GM18909 (cell line): ENCODE measurements at regions not wholly inside any gene's neighbourhood (a gene's known extent, or its start where the extent isn't known, plus 50 kb on each side); places are given as distances from the start of the nearest gene placed in this dataset.
"Not testable (repeated sequence)": the region's sequence is repeated elsewhere in the genome, so short reads cannot be mapped to it uniquely, and the experiment has no call there.

Experiments
- ATAC-seq: cut with Tn5 transposase; IDR thresholded peaks from one replicate; pipeline ENCODE4 v1.9.1; 2021; ENCODE audit warnings: mild to moderate bottlenecking; ENCODE audit not compliant: unreplicated experiment, poor library complexity

DNA sequence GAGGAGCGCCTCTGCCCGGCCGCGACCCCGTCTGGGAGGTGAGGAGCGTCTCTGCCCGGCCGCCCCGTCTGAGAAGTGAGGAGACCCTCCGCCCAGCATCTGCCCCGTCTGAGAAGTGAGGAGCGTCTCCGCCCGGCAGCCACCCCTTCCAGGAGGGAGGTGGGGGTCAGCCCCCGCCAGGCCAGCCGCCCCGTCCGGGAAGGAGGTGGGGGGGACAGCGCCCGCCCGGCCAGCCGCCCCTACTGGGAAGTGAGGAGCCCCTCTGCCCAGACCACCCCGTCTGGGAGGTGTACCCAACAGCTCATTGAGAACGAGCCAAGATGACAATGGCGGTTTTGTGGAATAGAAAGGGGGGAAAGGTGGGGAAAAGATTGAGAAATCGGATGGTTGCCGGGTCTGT lies 164.6 kb downstream of the TEX36 start:
- ATAC-seq = not testable (repeated sequence)

DNA sequence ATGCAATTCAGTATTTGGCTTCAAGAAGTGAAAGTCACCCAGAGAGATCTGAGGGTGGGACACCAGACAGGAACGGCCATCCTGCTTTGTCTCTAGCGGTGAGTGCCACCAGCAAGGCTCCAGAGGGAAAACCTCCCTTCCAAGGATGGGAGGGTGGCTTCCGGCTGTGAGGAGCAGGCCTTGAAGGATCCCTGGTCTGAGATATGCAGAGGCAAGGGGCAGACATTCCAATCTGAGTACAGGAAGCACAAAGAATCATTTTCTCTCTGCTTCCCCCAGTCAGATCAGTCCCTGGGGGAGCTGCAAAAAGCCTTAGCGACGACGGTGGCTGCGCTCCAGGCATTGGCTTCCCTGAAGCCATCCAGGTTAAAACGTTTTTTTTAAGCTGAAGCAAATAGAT lies 167.4 kb downstream of the TEX36 start:
- no peak for ATAC-seq

DNA sequence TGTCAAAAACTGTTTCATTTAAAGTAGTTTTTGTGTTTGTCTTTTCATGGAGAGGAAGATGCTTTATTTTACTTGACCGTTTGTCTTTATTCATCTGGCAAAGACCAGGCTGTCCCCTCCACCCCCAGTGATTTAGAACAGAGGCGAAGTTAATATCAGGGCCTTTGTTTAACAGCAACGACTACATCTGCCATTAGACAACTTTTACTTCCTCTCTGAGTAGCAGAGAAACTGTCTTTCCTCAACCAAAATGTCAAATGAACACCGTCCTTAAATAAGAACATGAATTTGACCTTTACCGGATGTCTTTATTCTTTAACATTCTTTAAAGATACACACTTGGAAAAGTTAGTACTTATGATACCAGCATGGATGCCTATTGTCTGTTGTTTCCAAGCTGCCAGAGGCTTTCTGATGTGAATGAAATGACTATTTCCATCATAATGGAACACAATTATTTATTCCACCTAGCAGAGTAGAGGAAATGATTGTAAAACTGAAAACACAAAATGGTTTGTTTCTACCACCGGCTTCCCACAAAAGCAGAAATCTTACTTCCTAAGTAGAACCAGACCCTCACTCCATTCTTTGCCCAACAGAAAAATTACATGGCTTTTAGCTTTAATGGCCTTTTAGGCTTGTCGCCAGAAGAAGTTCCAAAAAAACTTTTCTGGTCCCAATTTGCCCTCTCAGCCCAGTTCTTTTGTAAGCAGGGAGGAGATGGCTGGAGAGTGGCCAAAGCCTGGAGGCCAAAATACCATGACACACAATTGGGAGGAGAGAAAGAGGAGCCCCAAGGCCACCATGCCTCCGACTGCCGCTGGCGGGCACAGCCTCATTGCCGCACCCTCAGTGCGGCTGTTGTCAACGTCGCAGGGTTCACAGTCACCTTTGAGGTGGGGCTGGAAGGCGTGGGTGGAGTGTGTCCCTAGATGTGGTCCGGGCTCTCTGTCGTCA lies 168.5 kb downstream of the TEX36 start:
- no peak for ATAC-seq

DNA sequence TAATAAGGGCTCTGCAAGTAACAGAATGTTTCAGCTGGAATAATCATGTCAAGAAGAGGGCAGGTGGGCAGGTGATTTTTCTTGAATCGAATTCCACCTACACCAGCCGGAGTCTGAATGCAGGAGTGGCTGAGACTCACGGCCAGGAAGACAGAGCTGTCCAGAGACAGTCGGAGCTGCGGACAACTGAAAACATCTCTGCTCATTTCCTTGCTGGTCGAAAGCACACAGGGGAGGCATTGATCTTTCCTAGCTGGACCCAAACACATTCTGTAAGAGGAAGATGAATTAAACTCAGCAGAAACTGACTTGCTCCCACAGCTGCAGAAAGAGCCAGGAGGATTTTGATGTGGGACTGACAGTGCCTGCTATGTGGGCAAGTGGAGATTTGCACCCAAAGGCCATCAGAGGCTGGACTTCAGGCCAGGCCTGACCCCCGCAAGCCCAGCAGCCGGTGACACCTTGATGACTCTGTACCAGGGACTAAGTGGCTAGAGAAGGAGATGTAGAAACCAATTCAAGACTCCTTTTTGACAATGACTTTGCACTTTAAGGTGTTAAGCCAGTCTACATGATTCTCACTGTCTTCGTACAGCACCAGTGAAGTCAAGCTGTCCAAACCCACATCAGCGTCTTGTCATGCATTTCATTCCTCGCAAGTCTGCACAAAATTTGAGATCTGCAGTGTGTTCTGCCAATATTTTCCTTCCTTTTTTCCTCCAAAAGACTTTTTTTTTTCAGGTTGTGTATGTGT lies 169.4 kb downstream of the TEX36 start:
- no peak for ATAC-seq

DNA sequence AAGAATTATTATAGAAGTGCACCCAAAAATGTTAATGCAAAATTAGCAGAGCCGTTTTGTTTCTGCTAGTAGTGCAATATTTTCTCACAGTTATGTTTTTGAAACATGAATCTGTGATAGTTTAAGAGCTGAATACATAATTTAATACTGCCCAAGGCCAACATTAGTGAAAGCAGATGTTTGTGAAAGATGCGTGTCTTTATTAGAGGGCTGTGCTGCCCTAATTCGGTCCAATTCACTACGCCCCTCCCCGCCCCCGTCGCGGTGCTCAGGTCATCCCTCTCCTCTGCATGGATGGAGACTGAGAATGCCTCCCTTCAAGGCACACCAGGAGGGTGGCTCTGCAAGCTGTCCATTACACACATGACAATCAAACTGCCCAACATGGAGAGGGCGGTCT lies 172.0 kb downstream of the TEX36 start:
- ATAC-seq = no peak

DNA sequence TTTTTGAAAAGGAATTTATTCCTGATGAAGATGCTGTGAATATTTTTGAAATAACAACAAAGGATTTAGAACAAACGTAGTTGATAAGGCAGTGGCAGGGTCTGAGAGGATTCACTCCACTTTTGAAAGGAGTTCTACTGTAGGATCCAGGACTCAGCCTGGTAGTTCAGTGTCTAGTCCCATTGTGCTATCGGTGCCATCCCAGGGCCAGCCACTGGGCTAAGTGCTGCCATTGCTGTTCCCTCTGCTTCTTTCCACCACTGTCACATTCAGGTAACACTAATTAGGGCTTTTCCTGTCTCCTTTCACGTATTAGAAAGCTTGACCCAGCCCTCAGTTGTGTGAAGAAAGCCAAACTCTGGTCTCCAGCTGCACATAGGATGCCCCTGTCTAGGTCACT lies 177.3 kb downstream of the TEX36 start:
- ATAC-seq = no peak

DNA sequence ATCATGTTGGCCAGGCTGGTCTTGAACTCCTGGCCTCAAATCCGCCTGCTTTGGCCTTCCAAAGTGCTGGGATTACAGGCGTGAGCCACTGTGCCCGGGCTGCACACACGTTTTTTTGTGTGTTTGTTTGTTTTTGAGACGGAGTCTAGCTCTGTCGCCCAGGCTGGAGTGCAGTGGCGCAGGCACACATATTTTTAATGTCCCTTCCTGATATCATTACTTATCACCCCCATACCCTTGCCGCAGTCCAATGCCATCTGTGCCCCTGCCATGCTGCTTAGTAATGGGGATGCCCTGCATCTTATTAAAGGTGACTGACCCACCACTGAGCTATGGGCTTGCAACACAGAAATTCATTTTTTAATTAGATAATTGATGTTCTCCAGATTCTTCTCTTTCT lies 180.7 kb downstream of the TEX36 start:
- no peak for ATAC-seq

DNA sequence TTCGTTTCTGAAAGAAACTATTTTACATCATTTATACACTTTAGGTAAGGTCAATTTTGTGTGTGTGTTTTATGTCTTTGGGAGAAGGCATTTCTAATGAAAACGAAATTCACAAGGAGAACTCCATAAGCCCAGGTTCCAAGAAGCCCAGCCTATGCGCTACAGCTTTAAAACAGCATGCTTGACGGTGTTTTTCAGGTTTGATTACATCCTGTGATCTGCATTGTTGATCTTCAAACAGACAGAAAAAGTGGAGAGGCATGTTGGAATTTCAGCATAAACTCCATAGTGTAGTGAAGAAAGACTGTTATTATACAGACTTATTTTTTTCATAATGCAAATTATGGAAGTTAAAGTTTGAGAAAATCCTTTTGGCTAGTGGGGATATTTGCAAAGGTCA lies 187.6 kb downstream of the TEX36 start:
- no peak for ATAC-seq

DNA sequence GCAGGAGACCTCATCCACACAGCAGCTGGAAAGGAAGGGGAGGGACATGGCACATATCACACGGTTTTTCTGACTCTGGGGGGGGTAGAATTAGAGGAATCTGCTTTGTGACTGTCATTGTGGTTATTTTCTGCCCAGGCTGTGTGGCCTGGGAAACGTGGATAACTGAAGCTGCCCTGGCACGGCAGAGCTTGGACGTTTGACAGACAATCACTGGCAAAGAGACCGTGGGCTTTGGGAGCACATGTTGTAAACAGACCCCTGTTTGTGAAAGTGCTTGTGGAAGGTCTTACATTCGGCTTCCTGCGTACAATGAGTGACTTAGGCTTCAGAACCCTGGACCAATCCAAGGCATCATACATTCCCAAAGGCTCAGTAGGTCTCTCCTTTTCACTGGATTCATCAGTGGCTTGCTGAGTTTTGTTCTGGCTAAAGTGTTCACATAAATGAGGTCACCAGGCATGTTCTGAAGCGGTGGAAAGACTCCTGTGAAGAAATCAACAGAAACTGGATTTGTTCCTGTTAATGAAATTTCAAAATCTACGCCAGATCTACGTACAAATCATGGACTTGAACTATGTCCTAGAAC lies 188.2 kb downstream of the TEX36 start:
- no peak for ATAC-seq

DNA sequence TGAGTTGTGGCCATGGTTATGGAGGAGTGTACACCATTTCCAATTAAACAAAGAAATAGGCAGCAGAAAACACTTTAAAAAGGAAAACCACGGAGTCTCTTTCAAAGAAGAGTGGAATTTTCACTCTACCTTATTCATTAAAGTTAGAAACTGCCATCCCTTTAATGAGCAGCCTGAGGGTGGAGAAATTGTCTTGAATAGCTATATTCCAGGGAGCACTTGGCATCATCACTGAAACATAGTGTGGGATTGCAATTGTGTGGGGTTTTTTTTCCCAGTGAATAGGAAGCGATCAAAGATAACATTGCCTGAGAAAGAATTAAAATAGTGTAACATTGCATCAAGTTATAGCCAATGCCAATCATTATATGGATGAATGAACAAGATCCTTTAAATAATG lies 191.6 kb downstream of the TEX36 start:
- no peak for ATAC-seq

DNA sequence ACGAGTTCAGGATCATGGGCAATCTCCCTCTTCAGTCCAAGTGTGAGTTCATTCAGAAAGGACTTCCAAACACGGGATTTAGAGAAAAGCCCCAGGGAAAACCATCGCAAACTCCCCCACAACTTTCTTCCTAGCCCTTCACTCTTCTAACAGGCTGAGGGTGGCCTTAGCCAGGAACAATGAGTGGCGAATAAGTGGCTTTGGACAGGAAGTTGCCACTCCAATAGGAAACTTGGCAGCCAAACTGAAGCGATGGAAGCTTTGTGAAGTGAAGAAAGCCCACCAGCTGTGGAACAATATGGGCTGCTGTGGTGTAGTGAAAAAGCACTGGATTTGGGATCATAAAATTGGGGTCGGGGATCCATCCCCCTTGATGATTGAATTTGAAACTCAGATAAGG lies 193.2 kb downstream of the TEX36 start:
- no peak for ATAC-seq

DNA sequence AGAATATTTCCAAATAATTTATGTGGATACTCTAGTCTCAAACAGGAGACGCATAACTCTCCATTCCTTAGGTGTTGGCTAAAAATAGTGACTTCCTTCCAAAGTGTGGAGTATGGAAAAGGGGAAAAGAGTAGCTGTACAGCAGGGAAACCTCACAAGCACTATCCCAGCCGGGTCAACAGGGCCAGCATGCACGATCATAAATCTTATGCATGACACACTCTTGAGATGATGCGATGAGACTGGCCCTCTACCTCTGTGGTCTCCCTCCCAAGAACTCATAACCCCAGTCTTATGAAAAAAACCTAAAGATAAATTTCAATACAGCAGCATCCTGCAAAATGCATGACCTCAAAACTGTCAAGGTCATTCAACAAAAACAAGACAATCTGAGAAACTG lies 197.3 kb downstream of the TEX36 start:
- ATAC-seq = no peak

DNA sequence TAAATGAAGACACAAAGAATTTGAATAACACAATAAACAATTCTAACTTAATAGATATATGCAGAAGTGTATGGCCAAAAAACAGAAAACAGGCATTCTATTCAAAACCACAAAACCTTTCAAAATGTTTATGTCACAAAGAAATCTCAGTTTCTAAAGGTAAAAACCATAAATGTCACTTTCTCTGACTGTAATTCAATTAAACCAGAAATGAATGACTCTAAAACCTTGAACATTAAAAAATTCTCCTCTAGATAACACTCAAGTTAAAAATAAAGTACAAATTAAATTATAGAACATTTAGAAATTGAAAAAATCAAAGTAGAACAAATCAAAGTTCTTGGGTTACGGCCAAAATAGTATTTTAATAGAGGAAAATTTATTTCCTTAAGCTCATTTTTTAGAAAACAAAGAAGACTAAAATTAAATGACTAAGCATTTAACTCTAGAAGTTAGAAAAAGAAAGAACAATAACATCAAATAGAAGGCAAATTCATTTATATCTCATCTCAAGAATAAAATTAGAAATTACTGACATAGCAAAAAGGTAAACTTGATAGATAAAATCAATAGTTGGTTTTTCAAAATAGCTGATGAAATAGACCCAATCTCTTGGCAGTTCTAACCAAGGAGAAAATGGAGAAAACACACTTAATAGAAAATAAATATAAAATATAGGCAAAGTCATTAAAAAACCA lies 198.8 kb downstream of the TEX36 start:
- no peak for ATAC-seq

DNA sequence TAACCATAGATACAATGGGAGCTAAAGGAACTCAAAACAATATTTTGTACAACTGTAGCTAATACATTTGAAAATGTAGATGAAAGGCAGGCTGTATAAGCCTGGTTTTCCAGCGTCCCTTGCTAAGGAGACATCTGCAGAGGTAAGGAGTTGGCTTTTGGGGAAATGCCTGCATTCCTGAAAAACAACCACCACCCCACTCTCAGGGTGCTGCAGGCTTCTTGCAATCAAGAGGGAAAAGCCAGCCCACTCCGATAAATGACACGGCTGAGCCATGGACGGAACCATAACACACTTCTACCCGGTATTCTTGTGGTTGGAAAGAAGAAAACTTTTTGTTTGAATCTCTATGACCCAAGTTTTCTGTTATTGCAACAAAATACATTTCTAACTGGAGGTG lies 200.3 kb downstream of the TEX36 start:
- no peak for ATAC-seq

DNA sequence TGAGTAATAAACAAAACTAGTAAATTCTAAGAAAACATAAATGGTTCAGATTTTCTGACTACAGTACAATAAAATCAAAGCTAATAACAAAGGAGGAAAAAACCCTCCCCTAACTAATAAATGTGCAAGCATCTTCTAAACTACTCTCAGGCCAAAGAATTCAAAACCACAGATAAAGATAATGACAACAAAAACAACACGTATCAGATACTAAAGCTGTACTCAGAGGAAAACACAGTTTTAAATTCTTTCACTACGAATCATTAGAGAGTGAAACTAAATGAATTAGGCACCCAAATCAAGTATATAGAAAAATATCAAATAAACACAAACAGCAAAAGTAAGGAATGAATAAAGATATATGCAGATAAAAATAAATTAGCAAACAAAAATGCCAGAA lies 200.9 kb downstream of the TEX36 start:
- no peak for ATAC-seq

DNA sequence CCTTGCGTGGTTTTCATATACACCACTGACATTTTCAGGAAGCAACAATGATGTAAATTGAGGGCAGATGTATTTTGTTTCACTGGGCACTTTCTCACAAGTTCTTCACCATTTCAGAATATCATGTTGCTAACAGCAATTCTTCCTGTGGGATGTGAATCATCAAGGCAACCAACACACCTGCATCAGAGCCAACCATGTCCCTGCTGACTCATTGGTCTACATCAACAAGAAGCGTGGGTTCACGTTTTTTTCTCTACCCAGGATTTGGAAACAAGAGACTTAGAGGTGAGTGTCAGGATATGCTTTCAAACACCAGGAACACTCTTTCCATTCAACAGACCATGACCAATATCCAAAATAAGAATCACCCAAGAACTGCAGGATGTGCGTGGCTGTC lies 203.9 kb downstream of the TEX36 start:
- no peak for ATAC-seq

DNA sequence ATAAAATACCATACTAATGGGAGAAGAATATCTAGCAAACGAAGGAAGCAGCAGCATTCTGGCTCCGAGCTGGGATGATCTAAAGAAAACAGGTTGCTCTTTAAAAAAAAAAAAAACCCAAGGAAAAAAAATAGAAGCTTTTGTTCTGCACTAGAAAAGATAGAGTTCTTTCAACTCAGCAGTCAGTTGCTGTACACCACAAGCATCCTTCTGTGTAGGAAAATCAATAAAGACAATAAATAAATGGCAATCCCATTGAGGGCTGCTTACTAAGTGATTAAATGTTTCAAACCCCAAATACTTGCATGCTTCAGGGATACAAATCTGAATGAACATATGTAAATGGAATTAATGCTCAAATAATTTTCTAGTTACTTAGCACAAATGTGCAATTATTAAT lies 207.1 kb downstream of the TEX36 start:
- ATAC-seq = no peak

DNA sequence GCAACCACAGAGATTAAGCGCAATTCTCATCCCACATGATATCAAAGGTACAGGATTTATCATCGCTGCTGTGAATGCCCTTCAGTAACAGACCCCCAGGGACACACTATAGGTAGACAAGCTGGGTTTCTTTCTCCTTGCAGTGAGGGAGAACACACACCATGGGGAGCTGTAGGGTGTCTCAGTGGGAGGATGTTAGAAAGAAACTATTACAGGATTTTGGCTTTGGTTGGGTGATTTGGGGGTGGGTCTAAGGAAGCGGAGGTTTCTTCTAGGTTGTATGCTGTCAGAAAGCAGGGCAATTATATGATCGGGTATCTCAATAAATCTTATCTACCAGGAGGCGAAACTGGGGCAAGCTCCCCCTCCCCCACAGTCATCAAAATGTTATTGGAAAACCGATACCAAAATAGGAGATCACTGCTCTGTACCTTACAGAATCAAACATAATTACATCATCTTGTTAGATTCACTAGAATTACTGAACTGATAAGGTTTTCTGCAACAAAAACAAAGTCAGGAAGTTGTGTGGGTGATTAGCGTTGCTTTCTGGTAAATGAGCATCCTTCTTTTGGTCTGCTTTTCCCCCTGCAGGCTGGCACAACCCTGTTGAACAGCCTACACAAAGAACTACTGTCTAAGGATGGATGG lies 209.7 kb downstream of the TEX36 start:
- no peak for ATAC-seq

DNA sequence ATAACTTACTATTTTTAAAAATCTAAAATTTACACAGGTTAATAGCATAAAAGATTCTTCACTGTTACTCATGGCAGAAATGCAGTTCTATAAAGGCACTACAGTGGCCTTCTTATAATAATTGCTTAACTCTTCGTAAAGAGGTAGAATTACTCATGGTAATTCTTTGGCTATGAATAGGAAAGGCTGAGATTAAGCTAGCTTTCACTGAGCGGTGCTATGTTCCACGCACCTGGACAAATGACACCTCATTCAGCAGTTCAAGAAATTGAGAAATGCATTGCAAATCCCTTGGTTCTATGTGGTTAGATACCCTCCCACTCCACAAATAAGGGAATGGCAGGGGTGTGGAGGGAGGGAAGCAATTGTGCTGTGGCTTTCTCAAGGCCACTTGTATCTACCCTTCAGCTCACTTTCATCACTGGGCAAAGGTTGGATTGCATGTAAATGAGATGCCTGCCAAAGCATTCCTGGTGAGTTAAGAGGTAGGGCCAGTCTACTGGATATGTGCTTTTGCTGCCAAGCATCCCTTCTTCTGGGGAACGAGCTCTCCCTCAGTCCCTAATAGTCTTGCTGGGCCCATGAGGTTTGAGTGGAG lies 210.9 kb downstream of the TEX36 start:
- ATAC-seq = no peak

DNA sequence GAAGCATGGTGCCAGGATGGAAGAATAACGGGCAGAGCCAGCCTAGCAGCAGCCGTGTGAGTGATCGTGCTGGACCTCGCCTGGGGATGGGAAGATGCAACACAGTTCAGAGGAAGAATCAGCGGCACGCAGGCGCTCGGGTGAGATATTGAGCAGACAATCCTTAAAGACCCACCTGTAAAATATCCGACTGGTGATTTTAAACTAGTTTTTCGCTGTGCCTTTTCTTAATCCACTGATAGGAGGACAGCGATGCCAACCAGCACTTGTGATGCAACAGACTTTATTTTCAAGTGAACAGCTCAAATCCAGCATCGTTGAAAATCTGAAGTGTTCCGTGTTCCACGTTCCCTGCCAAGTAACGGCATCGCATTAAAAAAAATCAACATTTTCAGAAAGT lies 214.7 kb downstream of the TEX36 start:
- no peak for ATAC-seq
